Trophoblast cell (in vitro differentiated cells and primary cell): ENCODE measurements at regions not wholly inside any gene's neighbourhood (a gene's known extent, or its start where the extent isn't known, plus 50 kb on each side); places are given as distances from the start of the nearest gene placed in this dataset.

Source experiments
- DNase-seq, 2 donors: peaks; one replicate each; pipeline ENCODE4 v3.0.0-alpha.2; 2016
- H2AFZ ChIP-seq: 2 replicates; pipeline ENCODE4 v1.6.1; 2013; ENCODE audit warnings: low read length, moderate library complexity, mild to moderate bottlenecking; ENCODE audit not compliant: insufficient read depth, poor library complexity
- H2AK5ac ChIP-seq: 2 replicates; pipeline ENCODE4 v1.6.1; 2013; ENCODE audit warnings: mild to moderate bottlenecking, low read length
- H2BK120ac ChIP-seq: 2 replicates; pipeline ENCODE4 v1.6.1; 2013; ENCODE audit warnings: low read length, mild to moderate bottlenecking, moderate library complexity; ENCODE audit not compliant: insufficient read depth, poor library complexity
- H2BK12ac ChIP-seq: 2 replicates; pipeline ENCODE4 v1.6.1; 2013; ENCODE audit warnings: mild to moderate bottlenecking, low read length, moderate library complexity
- H2BK5ac ChIP-seq: 2 replicates; pipeline ENCODE4 v1.6.1; 2013; ENCODE audit warnings: low read length, low read depth, moderate library complexity, mild to moderate bottlenecking; ENCODE audit not compliant: poor library complexity
- H3K14ac ChIP-seq: 2 replicates; pipeline ENCODE4 v1.6.1; 2013; ENCODE audit warnings: mild to moderate bottlenecking, low read length
- H3K18ac ChIP-seq: 2 replicates; pipeline ENCODE4 v1.6.1; 2013; ENCODE audit warnings: mild to moderate bottlenecking, low read length
- H3K23ac ChIP-seq: 2 replicates; pipeline ENCODE4 v1.6.1; 2013; ENCODE audit warnings: low read length
- H3K27ac ChIP-seq: 2 replicates; pipeline ENCODE4 v1.5.1; 2013; ENCODE audit warnings: low read depth, mild to moderate bottlenecking, inconsistent platforms, low read length, moderate library complexity
- H3K27me3 ChIP-seq: 2 replicates; pipeline ENCODE4 v1.6.1; 2013; ENCODE audit warnings: inconsistent platforms, mild to moderate bottlenecking, low read length, moderate library complexity; ENCODE audit not compliant: insufficient read depth
- H3K36me3 ChIP-seq, 2 experiments: 1 replicate in 1 of 2; 2 replicates in 1 of 2; pipeline ENCODE4 v1.6.1; 2013; ENCODE audit warnings: low read length in 2 of 2, mild to moderate bottlenecking in 2 of 2, moderate library complexity in 1 of 2; ENCODE audit not compliant: insufficient read depth in 2 of 2, control insufficient read depth in 1 of 2
- H3K4ac ChIP-seq: 2 replicates; pipeline ENCODE4 v1.6.1; 2013; ENCODE audit warnings: low read depth, mild to moderate bottlenecking, low read length, moderate library complexity
- H3K4me1 ChIP-seq, 2 experiments: 1 replicate in 1 of 2; 2 replicates in 1 of 2; pipeline ENCODE4 v1.6.1; 2013; ENCODE audit warnings: low read length in 2 of 2, mild to moderate bottlenecking in 2 of 2, moderate library complexity in 1 of 2; ENCODE audit not compliant: insufficient read depth in 2 of 2, control insufficient read depth in 1 of 2
- H3K4me2 ChIP-seq: 2 replicates; pipeline ENCODE4 v1.6.1; 2013; ENCODE audit warnings: inconsistent platforms, mild to moderate bottlenecking, low read length, moderate library complexity
- H3K4me3 ChIP-seq: 2 replicates; pipeline ENCODE4 v1.5.1; 2013; ENCODE audit warnings: mild to moderate bottlenecking, low read depth, low read length, inconsistent platforms
- H3K79me1 ChIP-seq: one replicate; pipeline ENCODE4 v1.6.1; 2013; ENCODE audit warnings: low read length
- H3K79me2 ChIP-seq: 2 replicates; pipeline ENCODE4 v1.6.1; 2013; ENCODE audit warnings: low read length, mild to moderate bottlenecking; ENCODE audit not compliant: control insufficient read depth, insufficient read depth, poor library complexity
- H3K9ac ChIP-seq: 2 replicates; pipeline ENCODE4 v1.6.1; 2013; ENCODE audit warnings: mild to moderate bottlenecking, low read length
- H3K9me3 ChIP-seq: 2 replicates; pipeline ENCODE4 v1.6.1; 2013; ENCODE audit warnings: low read depth, mild to moderate bottlenecking, control low read depth, inconsistent platforms, low read length; ENCODE audit not compliant: insufficient read depth
- H4K12ac ChIP-seq: 2 replicates; pipeline ENCODE4 v1.6.1; 2013; ENCODE audit warnings: low read depth, mild to moderate bottlenecking, low read length, moderate library complexity
- H4K8ac ChIP-seq: 2 replicates; pipeline ENCODE4 v1.6.1; 2013; ENCODE audit warnings: low read depth, mild to moderate bottlenecking, low read length, moderate library complexity
- H4K91ac ChIP-seq: one replicate; pipeline ENCODE4 v1.6.1; 2013; ENCODE audit warnings: low read depth, mild to moderate bottlenecking, low read length, moderate library complexity
- WGBS: extraction: QIAGEN DNeasy Blood & Tissue Kit; methylation state at CpG from one replicate; pipeline ENCODE4 v1.1.7; 2013; ENCODE audit warnings: missing lambda C conversion rate; ENCODE audit not compliant: insufficient read length, insufficient coverage; ENCODE audit errors: extremely low coverage; 5-methylcytosine and 5-hydroxymethylcytosine counted together

GRCh38 chr2:14715600-14715999, 83.1 kb downstream of the LRATD1 start:
- Histone ChIP-seq H3K14ac (no peak overlapping the region), H4K8ac (no peak overlapping the region), H3K4ac (no peak overlapping the region), H3K79me1 (no peaks in the 10 kb centered on the region), H2BK12ac (no peak overlapping the region), H3K27ac (no peak overlapping the region), H2BK120ac (no peak overlapping the region), H3K18ac (no peak overlapping the region), H4K91ac (no peak overlapping the region), H3K9me3 (no peaks in the 10 kb centered on the region), H3K79me2 (no peaks in the 10 kb centered on the region), H3K27me3 (no peaks in the 10 kb centered on the region), H4K12ac (no peak overlapping the region), H3K36me3 (no peaks in the 10 kb centered on the region), H3K4me3 (no peak overlapping the region), H3K23ac (no peak overlapping the region), H2AFZ (no peak overlapping the region), H3K4me2 (no peak overlapping the region), H2AK5ac (no peak overlapping the region), H2BK5ac (no peak overlapping the region), H3K4me1 (no peaks in the 10 kb centered on the region), H3K9ac (no peak overlapping the region)
- no peak for DNase-seq
- no CpG with 5 or more reads among the region's 1 CpG for WGBS

DNA sequence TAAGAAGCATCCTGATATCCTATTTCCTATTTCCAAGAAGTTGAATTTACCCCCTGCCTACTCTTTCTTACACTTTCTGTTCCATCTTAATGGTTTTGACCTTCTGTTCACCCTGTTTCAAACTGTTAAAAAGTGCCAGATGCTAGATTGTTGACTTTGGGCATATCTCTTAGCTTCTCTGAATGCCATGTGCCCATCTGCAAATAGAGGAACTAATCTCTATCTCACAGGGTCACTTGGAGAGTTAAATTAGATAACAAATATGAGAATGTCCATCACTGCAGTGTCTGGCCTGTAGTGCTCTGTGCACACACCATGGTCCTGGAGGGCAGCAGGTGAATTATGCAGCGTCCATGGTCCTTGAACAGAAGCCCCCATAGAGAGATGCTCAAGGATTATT, 83.8 kb downstream of the LRATD1 start:
- H4K12ac ChIP-seq, result no peak overlapping the region
- no peaks in the 10 kb centered on the region for H3K4me1 ChIP-seq
- no peak for DNase-seq
- H2BK120ac ChIP-seq, result no peak overlapping the region
- H2BK5ac ChIP-seq, result no peak overlapping the region
- H3K79me2 ChIP-seq, result no peaks in the 10 kb centered on the region
- H3K9me3 ChIP-seq, result no peaks in the 10 kb centered on the region
- H4K91ac ChIP-seq, result no peak overlapping the region
- H4K8ac ChIP-seq, result no peak overlapping the region
- no peak overlapping the region for H3K23ac ChIP-seq
- H3K9ac ChIP-seq, result no peak overlapping the region
- H3K14ac ChIP-seq, result no peak overlapping the region
- no peak overlapping the region for H3K4me3 ChIP-seq
- no peak overlapping the region for H3K4me2 ChIP-seq
- no peak overlapping the region for H3K18ac ChIP-seq
- H3K27me3 ChIP-seq, result no peaks in the 10 kb centered on the region
- H3K79me1 ChIP-seq, result no peaks in the 10 kb centered on the region
- H2AFZ ChIP-seq, result no peak overlapping the region
- no CpG with 5 or more reads among the region's 1 CpG for WGBS
- no peak overlapping the region for H3K4ac ChIP-seq
- no peak overlapping the region for H3K27ac ChIP-seq
- H2BK12ac ChIP-seq, result no peak overlapping the region
- H2AK5ac ChIP-seq, result no peak overlapping the region
- no peaks in the 10 kb centered on the region for H3K36me3 ChIP-seq

GRCh38 chr2:14717131-14717530, 84.6 kb downstream of the LRATD1 start:
- Histone ChIP-seq H2AFZ (no peak overlapping the region), H3K36me3 (no peaks in the 10 kb centered on the region), H4K91ac (no peak overlapping the region), H2AK5ac (no peak overlapping the region), H3K4ac (no peak overlapping the region), H2BK120ac (no peak overlapping the region), H3K9me3 (no peaks in the 10 kb centered on the region), H3K18ac (no peak overlapping the region), H3K27me3 (no peaks in the 10 kb centered on the region), H2BK5ac (no peak overlapping the region), H3K4me1 (no peaks in the 10 kb centered on the region), H3K14ac (no peak overlapping the region), H3K79me1 (no peaks in the 10 kb centered on the region), H4K8ac (no peak overlapping the region), H4K12ac (no peak overlapping the region), H3K23ac (no peak overlapping the region), H3K27ac (no peak overlapping the region), H2BK12ac (no peak overlapping the region), H3K79me2 (no peaks in the 10 kb centered on the region), H3K9ac (no peak overlapping the region), H3K4me2 (no peak overlapping the region), H3K4me3 (no peak overlapping the region)
- no CpG with 5 or more reads among the region's 3 CpGs for WGBS
- no peak for DNase-seq

- H3K27me3 ChIP-seq, result no peaks in the 10 kb centered on the region
- no peak overlapping the region for H2BK120ac ChIP-seq
- H3K23ac ChIP-seq, result no peak overlapping the region
- no peak overlapping the region for H4K8ac ChIP-seq
- WGBS, result no CpG with 5 or more reads among the region's 5 CpGs
- no peak overlapping the region for H3K4me3 ChIP-seq
- DNase-seq, result no peak
- H3K79me2 ChIP-seq, result no peaks in the 10 kb centered on the region
- no peak overlapping the region for H3K9ac ChIP-seq
- H3K4me2 ChIP-seq, result no peak overlapping the region
- no peak overlapping the region for H2BK12ac ChIP-seq
- no peaks in the 10 kb centered on the region for H3K36me3 ChIP-seq
- no peak overlapping the region for H3K14ac ChIP-seq
- no peak overlapping the region for H4K91ac ChIP-seq
- H2AFZ ChIP-seq, result no peak overlapping the region
- no peak overlapping the region for H2BK5ac ChIP-seq
- H3K9me3 ChIP-seq, result no peaks in the 10 kb centered on the region
- H3K4me1 ChIP-seq, result no peaks in the 10 kb centered on the region
- no peak overlapping the region for H3K18ac ChIP-seq
- H3K27ac ChIP-seq, result no peak overlapping the region
- no peaks in the 10 kb centered on the region for H3K79me1 ChIP-seq
- no peak overlapping the region for H3K4ac ChIP-seq
- H4K12ac ChIP-seq, result no peak overlapping the region
- H2AK5ac ChIP-seq, result no peak overlapping the region
These were observed 87.8 kb downstream of the LRATD1 start for GRCh38 chr2:14720319-14720718.
